ENCODE measurements at regions not wholly inside any gene's neighbourhood (a gene's known extent, or its start where the extent isn't known, plus 50 kb on each side); places are given as distances from the start of the nearest gene placed in this dataset.
A peak's percentile ranks its signal among the peaks of the same experiment; 100 is the strongest.

- Mint-ChIP-seq H3K27ac (no peak overlapping the region), H3K4me1 (no peaks in the 10 kb centered on the region), H3K4me3 (no peak overlapping the region), H3K27me3 (ENCODE audit: low read depth) (no peaks in the 10 kb centered on the region), H3K36me3 (ENCODE audit: low read depth) (peaks cover 9% of the 10 kb centered on the region), H3K9me3 (peaks cover 7% of the 10 kb centered on the region)
- TF ChIP-seq CTCF (IDR thresholded peaks at IDR 0.05; ENCODE audit: unreplicated experiment in 3 of 3): no peak
Observed at GRCh38 chrX:7334253-7334935, 186.4 kb upstream of the PUDP start.

- Mint-ChIP-seq H3K36me3 (ENCODE audit: low read depth) (peaks cover 5% of the 10 kb centered on the region), H3K27ac (peak overlapping the region in 1 of 3 experiments; percentile 19), H3K9me3 (peaks cover under 1% of the 10 kb centered on the region), H3K4me1 (no peaks in the 10 kb centered on the region), H3K27me3 (ENCODE audit: low read depth) (no peaks in the 10 kb centered on the region), H3K4me3 (no peak overlapping the region)
- TF ChIP-seq CTCF (IDR thresholded peaks at IDR 0.05; ENCODE audit: unreplicated experiment in 3 of 3): no peak
Observed at GRCh38 chrX:7330971-7331746, 183.2 kb upstream of the PUDP start.

DNA sequence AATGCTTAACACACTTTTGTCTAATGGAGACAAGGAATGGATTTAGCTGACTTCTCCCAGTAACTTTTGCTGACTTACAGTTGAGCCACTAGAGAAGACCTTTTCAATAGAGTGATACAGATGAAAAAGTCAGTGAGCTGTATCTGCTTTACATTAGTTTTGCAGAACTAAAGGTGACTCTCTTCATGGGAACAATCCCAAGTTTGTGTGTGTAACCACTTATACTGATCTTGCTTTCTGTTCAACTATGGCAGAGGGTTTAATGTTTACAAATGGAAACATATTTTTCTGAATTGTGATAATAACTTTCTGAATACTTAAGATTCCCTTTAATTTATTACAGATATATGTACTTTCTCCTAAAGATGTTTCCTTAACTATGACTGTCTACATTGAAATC, 182.6 kb upstream of the PUDP start:
- H3K9me3 Mint-ChIP-seq: no peaks in the 10 kb centered on the region
- H3K4me1 Mint-ChIP-seq: no peaks in the 10 kb centered on the region
- H3K36me3 Mint-ChIP-seq (ENCODE audit: low read depth): peaks cover 4% of the 10 kb centered on the region
- peak overlapping the region in 1 of 3 experiments; percentile 19 for H3K27ac Mint-ChIP-seq
- H3K4me3 Mint-ChIP-seq: no peak overlapping the region
- TF ChIP-seq CTCF (IDR thresholded peaks at IDR 0.05; ENCODE audit: unreplicated experiment in 3 of 3): no peak
- H3K27me3 Mint-ChIP-seq (ENCODE audit: low read depth): peaks cover 4% of the 10 kb centered on the region

DNA sequence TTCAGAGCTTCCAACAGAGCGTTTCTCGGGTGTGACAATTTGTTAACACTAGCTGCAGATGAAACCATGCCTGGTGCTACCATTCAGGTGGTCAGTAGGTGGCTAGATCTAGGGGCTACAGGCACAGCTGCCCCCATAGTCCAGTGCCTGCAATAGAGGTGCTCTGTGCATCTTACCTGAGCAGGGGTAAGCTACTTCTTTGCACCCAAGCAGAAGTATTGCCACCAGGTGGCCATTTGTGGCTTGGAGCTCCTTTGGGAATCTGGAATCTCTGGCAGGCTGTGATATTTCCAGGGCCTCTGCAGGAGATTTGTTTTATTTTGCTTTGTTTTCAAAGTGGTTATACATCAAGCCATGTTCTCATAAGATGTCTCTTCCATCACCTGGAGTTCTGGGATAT, 170.7 kb upstream of the PUDP start:
- H3K27ac Mint-ChIP-seq: no peak overlapping the region
- no peaks in the 10 kb centered on the region for H3K36me3 Mint-ChIP-seq (ENCODE audit: low read depth)
- H3K4me3 Mint-ChIP-seq: no peak overlapping the region
- H3K4me1 Mint-ChIP-seq: peaks cover 25% of the 10 kb centered on the region
- H3K9me3 Mint-ChIP-seq: peaks cover 4% of the 10 kb centered on the region
- no peaks in the 10 kb centered on the region for H3K27me3 Mint-ChIP-seq (ENCODE audit: low read depth)
- TF ChIP-seq CTCF (IDR thresholded peaks at IDR 0.05; ENCODE audit: unreplicated experiment in 3 of 3): no peak

- Mint-ChIP-seq H3K4me3 (no peak overlapping the region), H3K36me3 (ENCODE audit: low read depth) (no peaks in the 10 kb centered on the region), H3K9me3 (peaks cover 4% of the 10 kb centered on the region), H3K4me1 (peaks cover 26% of the 10 kb centered on the region), H3K27ac (no peak overlapping the region), H3K27me3 (ENCODE audit: low read depth) (no peaks in the 10 kb centered on the region)
- no peak for TF ChIP-seq CTCF (IDR thresholded peaks at IDR 0.05; ENCODE audit: unreplicated experiment in 3 of 3)
Observed at GRCh38 chrX:7318241-7318640, 170.3 kb upstream of the PUDP start.

Data from nephron (organoid).